ENCODE measurements at regions not wholly inside any gene's neighbourhood (a gene's known extent, or its start where the extent isn't known, plus 50 kb on each side); places are given as distances from the start of the nearest gene placed in this dataset.

DNA sequence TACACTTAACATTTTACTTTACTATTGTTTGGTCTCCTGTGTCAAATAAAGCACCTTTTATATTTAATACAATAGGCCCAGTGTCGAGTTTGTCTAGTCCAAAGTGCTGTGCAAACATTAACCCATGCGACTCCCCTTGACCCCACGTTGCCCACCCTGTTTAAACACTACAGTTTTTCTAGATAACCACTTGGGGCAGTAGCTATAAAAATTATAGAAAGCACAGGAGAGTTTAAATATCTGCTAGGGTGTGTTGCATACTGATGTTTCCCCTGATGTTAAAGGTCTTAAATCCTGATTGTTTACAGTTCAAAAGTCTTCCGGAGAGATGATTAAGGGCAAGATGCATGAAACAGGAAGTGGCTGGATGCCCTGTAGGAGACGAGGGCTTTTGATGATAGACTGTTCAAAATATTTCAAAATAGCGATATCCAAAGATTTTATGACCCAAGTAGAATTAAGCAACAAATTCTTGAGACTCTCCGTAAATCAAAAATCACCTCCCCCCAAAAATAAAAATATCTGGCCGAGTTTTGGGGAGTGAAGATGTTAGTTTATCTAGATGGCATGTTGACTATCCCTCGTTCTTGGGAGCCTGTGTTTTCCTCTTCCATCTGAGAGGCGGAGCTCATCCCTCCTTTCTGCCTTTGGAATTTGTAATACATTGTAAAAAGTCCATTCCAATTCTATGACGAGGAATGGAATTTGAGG lies 167.1 kb downstream of the FGF9 start:
- TF ChIP-seq, protein P1, sequence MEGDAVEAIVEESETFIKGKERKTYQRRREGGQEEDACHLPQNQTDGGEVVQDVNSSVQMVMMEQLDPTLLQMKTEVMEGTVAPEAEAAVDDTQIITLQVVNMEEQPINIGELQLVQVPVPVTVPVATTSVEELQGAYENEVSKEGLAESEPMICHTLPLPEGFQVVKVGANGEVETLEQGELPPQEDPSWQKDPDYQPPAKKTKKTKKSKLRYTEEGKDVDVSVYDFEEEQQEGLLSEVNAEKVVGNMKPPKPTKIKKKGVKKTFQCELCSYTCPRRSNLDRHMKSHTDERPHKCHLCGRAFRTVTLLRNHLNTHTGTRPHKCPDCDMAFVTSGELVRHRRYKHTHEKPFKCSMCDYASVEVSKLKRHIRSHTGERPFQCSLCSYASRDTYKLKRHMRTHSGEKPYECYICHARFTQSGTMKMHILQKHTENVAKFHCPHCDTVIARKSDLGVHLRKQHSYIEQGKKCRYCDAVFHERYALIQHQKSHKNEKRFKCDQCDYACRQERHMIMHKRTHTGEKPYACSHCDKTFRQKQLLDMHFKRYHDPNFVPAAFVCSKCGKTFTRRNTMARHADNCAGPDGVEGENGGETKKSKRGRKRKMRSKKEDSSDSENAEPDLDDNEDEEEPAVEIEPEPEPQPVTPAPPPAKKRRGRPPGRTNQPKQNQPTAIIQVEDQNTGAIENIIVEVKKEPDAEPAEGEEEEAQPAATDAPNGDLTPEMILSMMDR (IDR thresholded peaks at IDR 0.05 in 4 of 5, conservative IDR thresholded peaks at IDR 0.05 in 1 of 5), result no peak
- no peak for TF ChIP-seq POLR2A (IDR thresholded peaks at IDR 0.05)

Measured in gastrocnemius medialis (tissue), 4 donors.